ENCODE measurements at regions not wholly inside any gene's neighbourhood (a gene's known extent, or its start where the extent isn't known, plus 50 kb on each side); places are given as distances from the start of the nearest gene placed in this dataset.

- intact Hi-C loops (cut with micrococcal nuclease): no loop called here
- H3K4me1 Mint-ChIP-seq: no peaks in the 10 kb centered on the region
- peaks cover 0 to 3% (median 0%) of the 10 kb centered on the region in 7 donors for H3K9me3 Mint-ChIP-seq
- WGBS (ENCODE audit: insufficient coverage): no CpG with 5 or more reads among the region's 1 CpG
- Histone ChIP-seq H3K27ac (ENCODE audit: low read depth in 1 of 2, low read length in 2 of 2) (no peak overlapping the region), H3K9ac (ENCODE audit: insufficient read depth, low read length, poor library complexity, severe bottlenecking) (no peak overlapping the region), H2AFZ (ENCODE audit: insufficient read depth, low read depth, low read length, poor library complexity, severe bottlenecking) (no peak overlapping the region), H3K79me2 (ENCODE audit: insufficient read depth, low read length) (no peaks in the 10 kb centered on the region), H3K4me3 (replicated peaks in 1 of 3; ENCODE audit: low read depth in 2 of 3, low read length in 3 of 3) (no peak overlapping the region), H4K20me1 (ENCODE audit: insufficient read depth, low read length) (no peaks in the 10 kb centered on the region), H3K27me3 (ENCODE audit: control insufficient read depth in 2 of 2, insufficient read depth in 2 of 2, low read length in 2 of 2) (no peaks in the 10 kb centered on the region), H3K36me3 (replicated peaks in 1 of 2; ENCODE audit: control insufficient read depth in 1 of 2, insufficient read depth in 2 of 2, low read length in 2 of 2) (no peaks in the 10 kb centered on the region), H3K9me3 (replicated peaks in 1 of 2; ENCODE audit: control insufficient read depth in 1 of 2, insufficient read depth in 1 of 2, low read length in 2 of 2) (no peaks in the 10 kb centered on the region), H3K4me2 (replicated peaks; ENCODE audit: extremely low read depth, low read length, poor library complexity, severe bottlenecking) (no peak overlapping the region), H3K4me1 (ENCODE audit: control insufficient read depth in 1 of 2, insufficient read depth in 2 of 2, low read length in 2 of 2) (no peaks in the 10 kb centered on the region)
- peaks cover 0 to 1% (median 0%) of the 10 kb centered on the region in 3 donors for H3K27me3 Mint-ChIP-seq (ENCODE audit: low read depth in 3 of 3)
- no peak for DNase-seq
- no peak overlapping the region for H3K27ac Mint-ChIP-seq
- no peaks in the 10 kb centered on the region for H3K36me3 Mint-ChIP-seq
- H3K4me3 Mint-ChIP-seq: no peak overlapping the region
- no peak for TF ChIP-seq CTCF (IDR thresholded peaks at IDR 0.05)
Observed at GRCh38 chr20:16846006-16846405, 97.8 kb downstream of the OTOR start.

- Histone ChIP-seq H4K20me1 (ENCODE audit: insufficient read depth, low read length) (no peaks in the 10 kb centered on the region), H3K9ac (ENCODE audit: insufficient read depth, low read length, poor library complexity, severe bottlenecking) (no peak overlapping the region), H3K27ac (ENCODE audit: low read depth in 1 of 2, low read length in 2 of 2) (no peak overlapping the region), H3K4me2 (replicated peaks; ENCODE audit: extremely low read depth, low read length, poor library complexity, severe bottlenecking) (no peak overlapping the region), H3K79me2 (ENCODE audit: insufficient read depth, low read length) (no peaks in the 10 kb centered on the region), H3K4me3 (replicated peaks in 1 of 3; ENCODE audit: low read depth in 2 of 3, low read length in 3 of 3) (no peak overlapping the region), H3K36me3 (replicated peaks in 1 of 2; ENCODE audit: control insufficient read depth in 1 of 2, insufficient read depth in 2 of 2, low read length in 2 of 2) (no peaks in the 10 kb centered on the region), H3K27me3 (ENCODE audit: control insufficient read depth in 2 of 2, insufficient read depth in 2 of 2, low read length in 2 of 2) (no peaks in the 10 kb centered on the region), H3K9me3 (replicated peaks in 1 of 2; ENCODE audit: control insufficient read depth in 1 of 2, insufficient read depth in 1 of 2, low read length in 2 of 2) (no peaks in the 10 kb centered on the region), H2AFZ (ENCODE audit: insufficient read depth, low read depth, low read length, poor library complexity, severe bottlenecking) (no peak overlapping the region), H3K4me1 (ENCODE audit: control insufficient read depth in 1 of 2, insufficient read depth in 2 of 2, low read length in 2 of 2) (no peaks in the 10 kb centered on the region)
- Mint-ChIP-seq H3K4me1 (no peaks in the 10 kb centered on the region), H3K4me3 (no peak overlapping the region), H3K27ac (no peak overlapping the region), H3K9me3 (peaks cover 0 to 3% (median 0%) of the 10 kb centered on the region in 7 donors), H3K27me3 (ENCODE audit: low read depth in 3 of 3) (peaks cover 0 to 4% (median 0%) of the 10 kb centered on the region in 3 donors), H3K36me3 (no peaks in the 10 kb centered on the region)
- no peak for DNase-seq
- intact Hi-C loops (cut with micrococcal nuclease): no loop called here
- no peak for TF ChIP-seq CTCF (IDR thresholded peaks at IDR 0.05)
Observed at GRCh38 chr20:16848061-16848460, 99.9 kb downstream of the OTOR start.

Measured in CD14-positive monocyte (primary cell).